NCI-H1436 treated with DMSO at 0.1 percent for 48 hours (cell line): ENCODE measurements at regions not wholly inside any gene's neighbourhood (a gene's known extent, or its start where the extent isn't known, plus 50 kb on each side); places are given as distances from the start of the nearest gene placed in this dataset.

Experiments
- DNase-seq: peaks from one replicate; lab custom pipeline; 2025; lab: John Stamatoyannopoulos, UW

DNA sequence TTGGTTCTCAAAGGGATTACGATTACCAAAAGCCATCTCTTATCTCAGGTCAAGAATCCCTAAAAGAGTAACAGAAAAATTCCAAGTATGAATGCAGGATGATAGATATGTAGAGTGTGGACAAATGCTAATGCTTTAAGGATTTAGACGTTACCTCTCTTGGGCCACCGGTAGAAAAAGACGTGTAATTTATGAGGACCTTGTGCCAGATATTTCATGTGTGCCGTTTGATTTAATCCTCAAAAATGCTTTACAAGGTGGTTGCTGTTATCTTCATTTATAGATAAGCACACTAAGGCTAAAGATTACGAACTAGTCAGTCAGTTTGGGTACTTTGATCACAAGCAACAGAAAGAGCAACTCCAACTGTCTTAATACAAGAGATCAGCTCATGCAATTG, 370.8 kb upstream of the JAG1 start:
- DNase-seq = no peak

DNA sequence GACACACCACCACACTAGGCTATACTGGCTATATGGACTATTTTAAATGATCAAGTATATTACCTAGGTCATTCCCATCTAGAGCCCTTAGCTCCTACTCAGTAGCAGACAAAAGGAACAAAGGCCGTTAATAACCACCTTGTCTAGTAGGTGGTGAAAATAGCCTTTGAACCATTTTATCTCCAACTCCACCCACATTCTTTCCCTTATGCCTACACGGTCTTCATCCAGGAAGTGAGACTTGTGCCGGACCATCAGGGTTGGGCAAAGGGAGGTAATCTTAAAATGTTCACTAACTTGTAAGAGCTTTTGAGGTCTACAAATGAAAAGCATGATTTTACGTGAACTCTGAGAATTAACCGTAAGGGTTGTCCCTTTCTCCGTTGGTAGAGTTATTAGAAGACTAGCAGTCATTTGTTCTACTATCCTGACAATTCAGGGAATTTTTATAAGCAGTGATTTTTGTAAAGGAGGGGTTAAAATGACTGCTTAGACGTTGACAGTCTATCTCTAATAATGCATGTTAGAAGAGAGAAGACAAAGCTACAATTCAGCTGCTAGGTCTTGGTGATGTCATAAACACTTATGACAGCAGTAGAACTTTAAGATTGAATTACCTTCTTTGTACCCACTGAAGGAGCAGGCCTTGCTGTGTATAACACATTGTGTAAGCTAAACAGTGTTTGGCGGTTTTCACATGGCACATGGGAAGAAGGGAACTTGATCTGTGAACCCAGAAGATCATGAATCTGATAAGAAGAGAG, 371.8 kb upstream of the JAG1 start:
- no peak for DNase-seq

DNA sequence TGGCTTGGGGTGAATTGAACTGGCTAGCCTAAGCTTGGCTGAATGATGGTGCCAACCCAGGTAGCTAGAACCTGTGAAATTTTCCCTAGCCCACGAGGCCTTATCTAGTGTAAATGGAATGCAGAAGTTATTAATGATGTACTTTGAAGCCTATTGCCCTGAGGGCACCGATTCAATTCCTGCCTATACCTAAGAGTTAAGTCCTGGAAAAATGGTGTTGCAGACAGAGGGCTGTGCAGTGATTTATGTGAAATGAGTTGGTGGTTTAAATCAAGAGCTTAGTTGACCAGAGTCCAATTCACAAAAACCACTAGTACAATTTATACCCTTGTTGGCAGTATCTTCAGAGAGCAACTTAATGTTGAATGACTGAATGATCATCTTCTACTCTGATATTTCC, 373.8 kb upstream of the JAG1 start:
- no peak for DNase-seq

DNA sequence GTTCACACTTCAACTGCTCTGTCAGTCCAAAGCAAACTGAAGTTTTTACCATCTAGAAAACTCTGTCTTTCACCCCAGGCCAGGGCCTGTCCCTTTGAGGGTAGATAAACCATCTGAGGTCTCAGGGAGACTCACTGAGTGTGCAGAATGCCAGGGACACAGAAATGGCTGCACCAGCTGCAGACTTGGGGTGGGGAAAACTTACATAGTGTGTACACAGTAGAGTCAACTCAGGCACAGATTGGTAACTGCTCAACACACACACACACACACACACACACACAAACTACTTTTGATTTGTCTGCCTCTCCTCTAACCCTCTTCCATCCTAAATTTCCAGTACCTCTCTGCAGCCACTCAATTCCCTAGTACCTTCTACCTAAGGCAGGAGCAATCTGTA, 374.9 kb upstream of the JAG1 start:
- no peak for DNase-seq

DNA sequence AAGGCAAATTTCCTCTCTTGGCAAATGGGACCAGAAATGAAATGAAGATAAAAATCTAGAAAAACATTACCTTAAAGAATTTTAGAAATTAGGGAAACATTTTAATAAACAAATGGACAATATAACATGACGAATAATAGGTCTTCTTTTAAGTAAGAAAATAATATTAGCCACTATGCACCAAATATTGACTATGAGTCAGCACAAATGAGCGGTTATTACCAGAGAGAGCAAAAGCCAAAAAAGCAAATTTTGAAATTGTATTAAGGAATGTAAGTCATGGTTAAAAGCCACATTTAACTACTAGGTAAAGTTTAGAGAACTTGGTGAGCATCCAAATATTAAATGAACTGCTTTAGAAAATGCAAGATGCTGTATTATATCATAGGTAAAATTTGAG, 376.6 kb upstream of the JAG1 start:
- DNase-seq = no peak

DNA sequence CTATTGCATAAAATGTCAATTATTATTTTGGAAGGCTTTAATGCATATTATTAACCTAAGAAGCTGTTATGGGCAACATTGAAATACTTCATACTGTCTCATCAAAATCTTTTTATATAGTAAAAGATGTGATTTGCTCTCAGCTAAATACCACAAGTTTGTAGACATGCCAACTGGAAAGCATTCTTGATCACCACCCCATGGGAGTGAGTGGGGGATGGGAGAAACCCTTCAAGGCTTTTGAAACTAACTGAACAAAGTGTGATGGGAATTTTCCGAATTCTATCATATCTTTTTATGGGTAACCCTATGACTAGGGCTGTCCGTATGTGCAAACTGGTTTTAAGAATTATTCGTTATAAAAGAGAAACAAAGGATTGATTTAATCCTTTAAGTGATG, 377.3 kb upstream of the JAG1 start:
- DNase-seq = no peak

DNA sequence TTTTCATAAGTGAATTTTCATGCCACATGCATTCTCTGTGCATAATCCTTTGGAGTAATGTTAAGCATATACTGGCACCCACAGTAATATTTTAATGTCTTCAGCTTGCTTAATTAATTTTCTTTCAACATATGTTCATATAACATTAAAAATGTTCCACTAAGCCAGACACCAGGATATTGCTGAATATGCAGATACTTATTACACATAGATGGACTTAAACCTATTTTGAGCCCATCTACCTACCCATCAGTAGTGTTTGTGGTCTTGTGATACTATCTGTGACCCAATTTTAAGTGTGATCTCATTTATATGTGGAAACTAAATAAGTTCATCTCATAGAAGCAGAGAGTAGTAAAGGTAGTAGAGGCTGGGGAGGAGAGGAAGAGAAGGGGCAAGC, 379.5 kb upstream of the JAG1 start:
- no peak for DNase-seq

DNA sequence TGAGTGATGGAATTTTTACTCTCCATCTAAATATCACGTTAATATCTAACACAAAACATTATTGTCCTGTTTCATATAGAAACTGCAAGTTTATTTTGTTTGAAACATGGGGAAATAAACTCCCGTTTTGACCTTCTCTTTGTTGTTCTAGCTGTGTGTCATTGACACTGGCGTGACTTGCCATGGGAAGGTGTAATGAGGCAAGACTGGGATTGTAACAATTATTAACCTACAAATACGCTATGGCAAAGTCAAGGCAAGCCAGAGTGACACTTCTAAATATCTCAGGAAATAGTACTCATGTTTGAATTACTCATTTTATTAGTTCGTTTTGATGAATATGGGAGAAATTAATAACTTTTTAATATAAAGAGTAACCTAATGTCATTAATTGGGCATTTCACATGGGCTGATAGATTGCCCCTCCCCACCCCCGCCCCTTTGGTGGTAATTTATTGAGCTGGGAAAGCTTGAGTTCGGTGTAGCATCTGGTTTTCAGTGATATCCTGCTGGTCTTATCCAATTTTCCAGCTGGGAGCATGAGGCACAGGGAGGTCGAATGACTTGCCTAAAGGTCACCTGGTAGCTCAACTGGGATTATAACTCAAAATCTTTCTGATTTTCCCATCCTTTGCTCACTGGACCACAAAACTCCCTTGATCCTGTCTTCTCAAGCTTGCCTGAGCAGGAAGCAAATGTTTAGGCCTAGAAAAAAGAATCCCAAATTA, 380.6 kb upstream of the JAG1 start:
- DNase-seq = no peak

DNA sequence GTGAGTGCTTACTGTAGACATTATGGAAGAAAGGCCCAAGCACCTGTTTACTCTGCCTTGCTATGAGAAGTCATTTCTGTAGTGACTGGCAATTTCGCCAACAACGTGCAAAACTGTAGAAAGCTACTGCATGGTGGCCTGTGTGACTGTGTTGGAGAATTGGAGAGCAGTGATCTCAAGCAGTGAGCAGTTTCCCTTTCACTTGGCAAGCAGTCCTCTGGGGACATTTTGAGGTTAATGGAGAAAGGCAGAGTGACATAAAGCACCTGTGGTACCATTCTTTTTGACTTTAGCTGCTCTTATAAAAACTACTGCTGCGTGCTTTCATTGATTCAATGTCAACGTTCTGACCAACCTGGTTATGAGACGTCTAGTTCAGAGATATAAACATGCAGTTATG, 382.6 kb upstream of the JAG1 start:
- DNase-seq = no peak

DNA sequence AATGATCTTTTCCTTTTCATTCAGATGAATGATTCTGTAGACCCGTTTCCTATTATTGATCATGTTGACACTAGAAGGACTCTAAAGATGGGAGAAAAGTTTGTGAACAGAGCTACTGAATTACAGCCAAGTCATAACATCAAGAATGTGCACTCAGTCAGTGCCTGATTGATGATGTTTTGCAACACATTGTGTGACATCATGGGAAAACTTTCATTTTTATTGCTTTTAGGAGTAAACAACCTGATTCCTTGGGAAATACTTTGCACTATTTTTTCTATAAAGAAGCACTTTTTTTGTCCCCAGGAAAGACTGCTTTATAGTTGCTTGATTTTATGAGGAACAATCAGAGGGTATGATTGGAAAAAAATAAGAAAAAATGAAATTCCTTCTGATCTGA, 383.8 kb upstream of the JAG1 start:
- no peak for DNase-seq

DNA sequence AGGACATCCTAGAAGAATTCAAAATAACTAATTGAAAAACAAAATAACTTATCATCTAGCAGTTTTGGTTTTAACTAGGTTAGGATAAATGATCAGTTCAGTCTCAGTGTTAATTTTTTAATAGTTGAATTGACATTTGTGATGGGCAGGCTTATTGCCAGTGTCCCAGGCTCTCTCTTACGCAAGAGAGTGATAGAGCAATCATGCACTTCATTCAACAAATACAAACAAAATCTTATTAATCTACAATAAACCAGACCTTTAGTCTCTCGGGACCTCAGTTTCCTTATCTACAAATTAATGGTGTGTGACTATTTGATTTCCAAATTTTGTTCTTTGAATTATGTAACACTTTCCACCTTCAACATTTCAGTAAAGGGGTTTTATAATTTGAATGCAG, 385.9 kb upstream of the JAG1 start:
- DNase-seq = no peak

DNA sequence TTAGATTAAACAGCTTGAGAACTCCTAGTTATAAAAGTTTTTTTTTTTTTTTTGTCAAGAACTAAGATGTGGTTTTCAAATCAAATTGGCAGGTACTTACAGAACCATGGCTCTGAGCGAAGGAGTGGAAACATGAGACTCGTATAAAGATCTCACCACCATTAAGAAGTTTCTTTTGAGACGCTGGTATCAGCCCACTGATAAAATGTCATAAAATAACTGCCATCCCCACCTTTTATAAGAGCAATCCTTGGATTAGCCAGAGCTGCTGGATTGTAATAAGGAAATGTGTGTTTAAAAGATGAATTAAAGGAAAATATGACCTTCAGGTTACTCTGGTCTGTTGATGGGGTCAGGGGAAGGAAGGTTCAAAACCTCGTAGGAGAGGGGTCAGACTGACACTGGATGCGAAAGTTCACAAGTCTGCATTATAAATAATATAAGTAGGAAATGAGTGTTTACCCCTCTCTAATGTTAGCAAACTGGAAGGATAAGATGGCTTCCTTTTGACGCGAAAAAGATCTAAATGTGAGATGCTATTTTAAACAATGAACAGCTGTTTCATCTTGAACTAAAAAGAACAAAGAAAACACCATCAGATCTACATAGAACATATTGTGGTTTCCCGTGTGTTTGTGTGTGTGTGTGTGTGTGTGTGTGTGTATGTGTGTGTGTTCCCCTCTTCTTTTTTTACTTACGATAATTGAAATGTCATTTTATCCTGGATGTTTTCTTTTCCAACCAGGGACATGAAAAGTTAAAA, 386.8 kb upstream of the JAG1 start:
- no peak for DNase-seq

DNA sequence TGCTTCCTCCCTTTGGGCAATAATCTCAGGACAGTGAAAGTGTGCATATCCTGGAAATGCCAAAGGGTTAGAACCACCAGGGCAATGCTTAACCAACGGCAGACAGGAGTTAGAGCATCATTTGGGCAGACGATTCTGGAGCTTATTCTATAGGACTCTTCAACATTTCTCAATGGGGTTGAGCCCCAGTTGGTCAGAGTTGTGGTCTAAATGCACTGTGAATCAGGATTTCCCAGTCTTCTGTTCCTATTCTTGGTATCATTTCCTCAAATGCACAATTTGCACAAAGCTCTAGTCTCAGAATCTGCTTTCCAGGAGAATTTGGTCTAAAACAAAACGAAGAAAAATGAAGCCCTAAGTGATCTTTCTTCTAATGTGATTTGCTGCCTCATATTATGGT, 389.6 kb upstream of the JAG1 start:
- no peak for DNase-seq

DNA sequence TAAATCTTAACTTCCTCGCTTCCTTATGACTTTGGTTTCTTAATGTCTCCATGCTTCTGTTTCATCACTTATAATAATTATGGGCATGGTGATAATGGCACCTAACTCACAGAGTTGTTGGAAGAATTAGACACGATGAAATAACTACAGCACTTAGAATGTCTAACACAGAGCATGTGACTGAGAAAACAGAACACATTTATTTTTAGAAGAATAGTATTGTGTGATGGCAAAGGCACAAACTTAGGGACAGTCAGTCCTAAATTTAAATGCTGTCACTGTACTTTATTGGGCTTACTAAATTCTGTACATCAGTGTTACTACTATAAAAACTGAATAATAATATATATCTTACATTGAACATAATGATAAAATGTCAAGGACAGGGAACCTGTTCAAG, 391.1 kb upstream of the JAG1 start:
- no peak for DNase-seq

DNA sequence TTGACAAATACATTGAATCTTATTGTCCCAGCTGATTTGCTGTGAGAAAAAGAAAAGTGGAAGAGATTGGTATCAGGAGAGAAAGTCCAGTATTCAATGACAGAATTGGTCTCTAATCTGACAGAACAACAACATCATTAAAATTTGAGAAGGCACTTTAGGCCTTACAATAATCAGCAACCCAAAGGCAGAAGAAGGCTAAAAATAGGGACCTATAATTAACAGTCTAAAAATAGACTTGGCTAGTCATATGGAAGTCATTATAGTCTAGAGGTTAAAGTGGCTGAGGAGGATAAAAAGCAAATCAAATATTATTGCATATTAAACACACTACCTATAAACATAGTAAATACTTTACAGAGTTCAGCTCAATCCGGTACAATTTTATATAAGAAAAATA, 393.6 kb upstream of the JAG1 start:
- peak; percentile 20 for DNase-seq

DNA sequence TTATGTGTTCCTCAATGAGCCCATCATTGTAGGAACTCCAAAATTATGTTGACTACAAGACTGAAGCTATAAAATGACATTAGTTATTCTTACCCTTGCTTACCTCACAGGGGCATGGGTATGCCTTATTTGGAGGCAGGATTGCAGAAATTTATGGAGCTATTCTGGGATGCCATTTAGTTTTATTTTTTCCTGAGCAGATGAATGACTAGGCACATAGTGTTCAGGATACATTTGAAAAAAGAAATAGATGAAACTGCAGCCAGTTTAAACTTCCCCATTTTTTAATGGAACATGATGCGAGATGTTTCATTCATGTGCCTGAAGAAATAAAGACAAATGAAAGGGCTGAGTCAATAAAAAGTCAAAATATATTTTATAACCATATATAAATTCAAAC, 399.2 kb upstream of the JAG1 start:
- no peak for DNase-seq

DNA sequence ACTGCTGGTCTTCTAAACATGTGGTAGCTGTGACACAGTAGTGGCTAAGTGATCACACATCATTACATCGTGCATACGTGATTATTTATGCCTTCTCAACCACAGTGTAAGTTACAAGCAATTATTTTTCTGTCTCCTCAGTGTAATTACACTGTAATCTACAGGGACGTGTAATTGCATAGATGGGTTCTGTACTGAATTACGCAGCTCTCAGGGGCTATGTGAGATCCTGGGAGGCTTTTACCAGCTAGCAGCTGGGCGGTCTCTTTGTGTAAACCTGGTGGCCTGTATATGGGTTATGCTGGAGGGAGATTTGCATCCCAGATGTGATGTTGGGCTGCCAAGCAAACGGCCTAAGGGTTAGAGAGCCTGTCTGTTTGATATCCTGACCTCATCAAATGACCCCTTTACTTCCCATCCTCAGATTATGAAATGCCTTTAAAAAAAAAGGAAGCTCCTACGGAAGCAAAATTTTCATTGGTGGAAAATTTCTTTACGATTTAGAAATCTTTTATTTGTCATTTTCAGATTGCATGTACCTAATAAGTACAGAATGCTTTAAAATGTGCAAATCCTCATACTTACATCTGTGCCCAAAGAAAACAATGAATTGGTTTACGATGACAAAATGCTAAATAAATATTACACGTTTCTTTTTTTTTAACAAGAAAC, 402.8 kb upstream of the JAG1 start:
- peak; percentile 96 for DNase-seq

DNA sequence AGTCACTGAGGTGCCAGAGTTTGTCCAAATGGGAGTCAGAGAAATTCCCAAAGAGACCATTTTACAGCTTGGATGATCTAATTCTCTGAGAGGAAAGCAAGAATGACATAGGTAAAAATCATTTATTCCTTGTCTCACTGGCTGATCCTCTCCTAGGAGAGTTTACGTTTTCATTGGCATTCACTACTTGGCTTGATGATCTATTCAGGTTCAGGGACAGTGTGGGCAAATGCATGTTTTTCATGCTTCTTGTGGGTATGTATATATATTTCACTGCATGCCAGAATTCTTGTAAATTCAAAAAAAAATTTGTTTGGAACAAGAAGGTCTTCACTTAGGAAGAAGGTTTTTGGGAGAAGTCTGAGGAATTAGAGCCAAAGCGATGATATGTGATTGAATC, 403.4 kb upstream of the JAG1 start:
- no peak for DNase-seq

DNA sequence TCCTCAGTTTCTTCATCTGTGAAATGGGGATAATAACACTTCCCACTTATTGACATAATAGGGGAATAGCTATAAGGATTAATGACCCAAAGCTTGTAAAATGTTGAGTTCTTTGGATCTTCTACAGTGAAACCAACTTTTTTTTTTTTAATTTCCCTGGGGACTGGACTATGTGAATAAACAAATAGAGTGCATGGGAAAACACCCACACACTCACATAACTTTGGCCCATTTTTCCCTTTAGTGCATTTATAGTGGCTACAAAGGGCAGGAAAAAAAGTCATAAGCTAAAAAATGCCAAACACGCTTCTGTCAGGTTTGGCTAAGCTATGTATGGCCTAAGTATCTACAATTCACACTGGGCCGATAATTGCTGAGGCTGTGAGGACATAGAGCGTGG, 406.2 kb upstream of the JAG1 start:
- no peak for DNase-seq

DNA sequence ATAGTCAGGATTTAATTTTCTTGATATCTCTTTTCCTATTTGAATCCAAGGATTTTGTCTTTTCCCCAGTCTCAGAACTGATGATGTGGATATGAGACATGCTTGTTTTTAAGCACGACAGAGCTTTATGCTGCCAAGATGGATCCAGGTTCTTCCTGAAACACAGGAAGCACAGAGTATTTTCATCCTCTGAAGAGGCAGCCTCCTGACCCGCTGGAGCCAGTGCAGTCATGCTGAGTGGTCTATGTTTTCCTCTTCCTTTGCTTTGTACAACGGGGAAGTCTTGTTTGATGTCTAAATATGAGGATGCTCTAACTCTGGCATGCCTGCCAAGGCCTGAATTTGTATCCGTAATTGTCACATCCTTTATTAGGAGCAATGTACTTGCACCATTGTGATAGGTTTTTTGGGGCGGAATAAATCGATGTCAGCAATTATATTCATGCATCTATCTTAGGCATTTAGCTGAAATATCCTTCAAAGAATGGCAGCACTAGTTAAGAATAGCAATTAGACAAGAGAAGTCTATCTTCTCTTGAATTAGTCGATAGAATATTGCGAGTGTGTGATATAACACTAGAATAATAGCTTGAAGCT, 407.1 kb upstream of the JAG1 start:
- DNase-seq = no peak

DNA sequence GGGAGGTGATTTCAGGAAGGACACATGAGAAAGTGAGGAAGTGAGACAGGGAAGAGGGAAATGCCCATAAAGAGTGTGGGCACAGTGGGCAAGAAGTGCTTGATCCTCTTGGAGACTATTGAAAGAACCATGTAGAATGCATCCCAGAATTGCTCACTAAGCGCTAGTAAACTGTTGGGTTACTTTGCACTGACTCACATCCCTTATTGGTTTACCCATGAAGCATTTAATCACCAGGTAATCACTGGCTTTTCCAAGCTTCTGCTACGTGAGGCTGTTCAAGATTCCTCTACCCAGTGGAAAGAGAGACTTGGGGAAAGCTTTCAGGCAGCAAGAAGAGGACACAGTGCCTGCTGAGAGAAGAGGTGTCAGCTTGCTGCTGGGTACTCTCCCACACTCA, 410.0 kb upstream of the JAG1 start:
- no peak for DNase-seq

DNA sequence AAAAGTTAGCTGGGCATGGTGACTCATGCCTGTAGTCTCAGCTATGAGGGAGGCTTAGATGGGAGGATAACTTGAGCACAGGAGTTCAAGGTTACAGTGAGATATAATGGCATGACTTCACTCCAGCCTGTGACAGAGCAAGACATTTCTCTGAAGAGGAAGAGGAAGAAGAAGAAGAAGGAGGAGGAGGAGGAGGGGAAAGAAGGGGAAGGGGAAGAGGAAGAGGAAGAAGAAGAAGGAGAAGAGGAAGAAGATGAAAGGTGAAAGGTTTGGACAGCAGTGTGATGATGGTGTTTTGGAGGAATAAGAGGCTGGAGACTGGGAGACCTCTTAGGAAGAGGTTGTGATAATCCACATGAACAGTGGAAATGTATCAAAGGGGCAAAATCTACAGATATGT, 410.7 kb upstream of the JAG1 start:
- no peak for DNase-seq
